GM04504 (cell line): ENCODE measurements at regions not wholly inside any gene's neighbourhood (a gene's known extent, or its start where the extent isn't known, plus 50 kb on each side); places are given as distances from the start of the nearest gene placed in this dataset.

Experiments used
- DNase-seq: peaks from one replicate; pipeline ENCODE4 v3.0.0-alpha.2; 2012; ENCODE audit warnings: low read depth

- no peak for DNase-seq
These were observed 576.2 kb upstream of the TBX3 start for GRCh38 chr12:115259968-115260747.

DNA sequence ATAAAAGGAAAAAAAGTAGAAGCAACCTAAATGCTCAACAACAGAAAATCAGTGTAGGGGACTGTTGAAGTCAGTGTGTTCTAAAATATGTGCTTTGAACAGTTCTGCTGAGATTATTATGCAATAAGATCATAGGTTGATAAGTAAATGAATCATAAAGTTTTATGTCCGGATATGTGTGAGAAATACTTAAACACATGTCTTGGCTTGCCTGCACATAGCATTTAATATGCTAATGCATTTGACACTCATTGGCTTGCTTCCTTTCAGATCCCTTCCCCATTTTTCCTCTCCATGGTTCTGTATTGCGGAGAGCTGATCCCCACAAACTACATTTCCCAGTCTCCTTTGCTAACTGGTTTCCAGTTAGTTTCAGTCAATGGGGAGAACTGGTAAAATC, 573.8 kb upstream of the TBX3 start:
- DNase-seq: no peak

DNA sequence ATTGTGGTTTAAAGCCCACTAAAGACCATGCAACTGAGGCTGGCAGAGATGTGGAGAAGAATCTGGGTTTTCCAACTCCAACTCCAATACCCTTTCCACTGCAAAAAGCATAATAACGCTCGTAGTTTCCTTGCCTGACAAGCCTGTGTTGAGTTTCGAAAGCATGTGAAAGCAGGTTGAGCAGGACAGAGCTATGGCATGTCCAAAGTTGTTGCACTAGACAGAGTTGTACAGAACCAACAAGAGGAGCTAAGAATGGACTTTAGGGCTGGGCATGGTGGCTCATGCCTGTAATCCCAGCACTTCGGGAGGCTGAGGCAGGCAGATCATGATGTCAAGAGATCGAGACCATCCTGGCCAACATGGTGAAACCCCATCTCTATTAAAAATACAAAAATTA, 572.0 kb upstream of the TBX3 start:
- DNase-seq: no peak

DNA sequence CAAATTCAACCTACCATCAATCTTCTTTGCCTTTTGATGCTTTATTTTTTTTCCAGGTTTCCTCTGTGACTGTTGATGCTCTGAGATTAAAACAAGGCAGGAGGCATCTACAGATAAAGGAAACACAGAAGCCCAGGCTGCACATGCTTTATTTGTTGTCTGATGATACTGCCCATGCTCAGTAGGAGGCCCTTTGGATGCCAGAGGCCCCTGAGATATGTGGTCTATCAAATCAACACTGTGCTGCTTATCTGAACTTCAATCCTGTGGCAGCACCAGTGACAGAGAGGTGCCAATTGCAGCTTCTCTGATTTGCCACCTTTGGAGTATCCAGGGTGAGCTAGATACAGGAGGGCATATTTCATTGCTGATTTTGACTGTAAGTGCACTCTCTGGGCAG, 571.3 kb upstream of the TBX3 start:
- DNase-seq: no peak

GRCh38 chr12:115253049-115253448, 569.1 kb upstream of the TBX3 start:
- no peak for DNase-seq

GRCh38 chr12:115251727-115252126, 567.8 kb upstream of the TBX3 start:
- no peak for DNase-seq

- no peak for DNase-seq
These were observed 565.8 kb upstream of the TBX3 start for GRCh38 chr12:115249671-115250278.

DNA sequence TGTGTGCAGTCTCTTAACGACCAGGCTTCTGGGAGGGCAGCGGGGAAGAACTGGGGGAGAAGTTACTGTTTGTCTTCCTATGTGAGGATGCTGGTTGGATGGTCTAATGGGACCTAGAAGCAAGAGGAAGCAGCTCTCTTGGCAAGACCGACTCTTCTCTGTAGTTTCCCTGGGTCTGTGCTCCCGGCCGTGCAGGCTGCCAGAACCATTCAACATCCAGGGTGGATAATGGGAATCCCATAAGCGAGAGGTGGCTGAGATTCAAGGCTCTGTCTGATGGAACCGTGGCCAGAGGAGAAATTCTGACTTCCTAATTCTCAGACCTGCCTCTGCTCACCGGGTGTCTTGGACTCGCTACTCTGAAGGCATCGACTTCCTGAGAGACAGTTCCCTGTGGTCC, 561.0 kb upstream of the TBX3 start:
- DNase-seq: no peak

DNA sequence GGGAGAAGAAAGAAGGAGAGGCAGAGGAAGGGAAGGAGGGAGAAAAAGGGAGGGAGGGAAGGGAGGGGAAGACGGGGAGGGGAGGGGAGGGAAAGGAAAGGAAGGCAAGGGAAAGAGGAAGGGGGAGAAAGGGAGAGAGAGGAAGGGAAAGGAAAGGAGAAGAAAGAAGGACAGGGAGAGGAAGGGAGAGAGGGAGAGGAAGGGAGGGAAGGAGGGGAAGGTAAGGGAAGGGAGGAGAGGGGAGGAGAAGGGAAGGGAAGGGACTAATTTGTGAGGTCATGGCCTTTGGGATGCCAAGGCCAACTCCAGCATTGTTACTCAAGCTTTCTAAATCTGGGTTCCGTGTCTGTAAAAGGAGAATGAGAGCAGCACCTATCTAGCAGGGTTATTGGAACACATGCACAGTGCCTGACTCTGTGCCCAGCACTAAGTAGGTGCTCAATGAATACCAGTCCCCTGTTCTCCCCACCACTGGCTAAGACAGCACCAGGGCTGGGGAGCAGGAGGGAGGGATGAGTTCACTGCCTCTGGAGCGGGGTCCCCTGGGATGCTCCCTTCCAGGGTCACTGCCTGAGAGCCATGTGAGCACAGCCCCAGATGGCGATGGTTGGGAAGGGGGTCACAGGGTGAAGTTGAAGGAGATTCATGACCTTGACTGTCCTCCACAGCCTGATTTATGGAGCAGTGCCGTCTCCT, 560.1 kb upstream of the TBX3 start:
- no peak for DNase-seq

DNA sequence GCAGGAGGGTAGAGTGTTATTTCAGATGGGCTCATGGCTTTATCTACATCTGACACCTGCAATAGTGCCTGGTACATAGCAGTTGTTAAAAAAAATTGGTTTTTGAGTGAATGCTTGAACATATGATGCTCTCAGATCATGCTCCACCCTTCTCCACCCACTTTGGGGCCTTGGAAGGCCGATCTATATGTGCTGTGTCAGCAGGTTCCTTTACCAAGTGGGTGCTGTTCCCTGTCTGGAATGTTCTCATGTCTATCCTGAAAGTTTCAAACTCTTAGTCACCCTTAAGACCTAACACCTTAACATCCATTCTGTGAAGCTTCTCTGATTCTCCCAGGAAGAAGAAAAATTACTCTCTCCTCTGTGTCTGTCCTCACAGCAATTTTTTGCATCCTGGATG, 556.3 kb upstream of the TBX3 start:
- no peak for DNase-seq

GRCh38 chr12:115235880-115236279, 551.9 kb upstream of the TBX3 start:
- DNase-seq: no peak

GRCh38 chr12:115233891-115234543, 550.0 kb upstream of the TBX3 start:
- no peak for DNase-seq

DNA sequence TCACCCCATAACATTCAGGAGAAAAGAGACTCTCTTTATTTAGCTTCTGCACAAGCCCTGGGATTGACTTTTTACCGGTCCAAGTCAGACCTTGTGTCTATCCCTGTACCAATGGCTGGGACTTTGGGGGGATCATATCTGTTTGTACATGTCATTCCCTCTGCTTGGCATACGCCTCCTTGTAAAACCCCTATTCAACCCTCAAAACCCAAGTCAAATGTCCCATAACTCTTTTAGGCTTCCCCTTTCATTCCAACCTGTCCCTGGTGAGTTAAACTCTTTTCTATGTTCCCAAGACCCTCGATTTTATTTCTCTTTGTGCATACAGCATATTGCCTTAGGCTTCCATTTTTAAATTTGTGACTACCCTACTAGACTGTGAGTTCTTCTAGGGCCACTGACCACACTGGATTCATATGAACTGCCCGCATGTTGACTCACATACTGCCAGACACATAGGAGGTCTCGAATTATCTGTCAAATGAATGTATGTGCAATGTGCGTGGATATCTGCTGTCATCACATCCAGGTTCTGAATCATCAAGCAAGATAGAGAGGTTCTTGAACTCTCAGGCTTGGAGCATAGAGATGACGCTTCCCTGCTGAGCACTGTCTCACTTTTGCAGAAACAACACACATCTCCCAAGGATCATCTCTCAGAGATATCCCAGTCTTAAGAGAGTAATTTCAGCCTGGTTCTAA, 548.6 kb upstream of the TBX3 start:
- peak; percentile 37 for DNase-seq

- no peak for DNase-seq
These were observed 546.6 kb upstream of the TBX3 start for GRCh38 chr12:115230606-115231005.

- no peak for DNase-seq
These were observed 545.5 kb upstream of the TBX3 start for GRCh38 chr12:115229517-115229916.

GRCh38 chr12:115228434-115228833, 544.5 kb upstream of the TBX3 start:
- no peak for DNase-seq

- peak; percentile 81 for DNase-seq
These were observed 543.2 kb upstream of the TBX3 start for GRCh38 chr12:115227137-115227615.

- DNase-seq: no peak
These were observed 541.9 kb upstream of the TBX3 start for GRCh38 chr12:115225845-115226244.

- no peak for DNase-seq
These were observed 540.0 kb upstream of the TBX3 start for GRCh38 chr12:115223991-115224390.

DNA sequence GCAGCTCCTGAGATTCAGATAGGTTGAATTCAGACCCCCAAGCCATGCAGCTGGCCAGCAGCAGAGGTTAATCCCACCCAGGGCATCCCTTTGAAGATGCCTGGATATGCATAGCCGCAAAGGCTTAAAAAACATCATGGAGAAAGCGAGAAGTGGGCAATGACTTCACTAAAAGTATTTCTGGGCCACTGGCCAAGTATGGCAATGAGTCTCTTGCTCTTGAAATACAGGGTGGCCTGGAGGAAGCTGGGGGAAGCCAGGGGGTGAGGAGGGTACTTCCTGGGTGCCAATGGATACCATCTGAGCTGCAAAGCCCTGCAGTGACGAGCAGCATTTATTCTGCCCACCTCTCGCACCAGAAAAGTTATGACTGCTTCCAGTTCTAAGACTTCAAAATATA, 539.3 kb upstream of the TBX3 start:
- DNase-seq: peak; percentile 44

DNA sequence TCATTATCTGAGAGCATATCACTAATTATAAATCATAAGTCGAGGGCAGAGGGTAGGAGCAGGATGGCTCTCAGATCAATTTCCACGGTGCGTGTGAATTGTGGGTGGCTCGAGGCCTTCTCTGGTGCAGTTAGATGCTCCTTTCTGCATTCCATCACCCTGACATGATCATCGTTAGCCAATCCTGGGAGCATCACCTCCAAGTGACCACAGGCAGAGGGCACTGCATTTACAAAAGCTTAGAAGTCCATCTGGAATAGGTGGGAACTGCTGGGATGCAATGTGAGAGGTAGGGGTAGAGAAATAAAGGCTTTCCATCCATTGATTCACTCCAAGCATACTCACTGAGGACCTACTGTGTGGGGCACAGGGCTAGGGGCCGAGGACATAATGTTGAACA, 538.2 kb upstream of the TBX3 start:
- DNase-seq: no peak

DNA sequence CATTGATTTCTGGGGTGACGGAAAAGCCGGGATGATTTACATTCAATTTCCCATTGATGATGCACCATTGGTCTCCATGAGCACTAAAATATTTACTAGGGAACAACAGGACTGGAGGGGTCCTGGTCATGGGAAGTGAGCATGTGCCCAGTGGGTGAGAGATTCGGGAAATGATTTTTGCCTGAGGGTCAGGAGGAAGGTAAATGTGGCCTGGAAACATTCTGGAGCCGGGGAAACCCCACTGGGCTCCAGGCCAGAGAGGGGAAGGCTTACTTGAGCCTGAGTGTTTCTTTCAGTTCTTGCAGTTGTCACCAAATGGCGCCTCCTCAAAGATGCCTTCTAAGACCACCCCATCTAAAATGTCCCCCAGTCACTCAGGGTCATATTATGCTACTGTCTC, 532.3 kb upstream of the TBX3 start:
- no peak for DNase-seq
